ENCODE measurements at regions not wholly inside any gene's neighbourhood (a gene's known extent, or its start where the extent isn't known, plus 50 kb on each side); places are given as distances from the start of the nearest gene placed in this dataset.

DNA sequence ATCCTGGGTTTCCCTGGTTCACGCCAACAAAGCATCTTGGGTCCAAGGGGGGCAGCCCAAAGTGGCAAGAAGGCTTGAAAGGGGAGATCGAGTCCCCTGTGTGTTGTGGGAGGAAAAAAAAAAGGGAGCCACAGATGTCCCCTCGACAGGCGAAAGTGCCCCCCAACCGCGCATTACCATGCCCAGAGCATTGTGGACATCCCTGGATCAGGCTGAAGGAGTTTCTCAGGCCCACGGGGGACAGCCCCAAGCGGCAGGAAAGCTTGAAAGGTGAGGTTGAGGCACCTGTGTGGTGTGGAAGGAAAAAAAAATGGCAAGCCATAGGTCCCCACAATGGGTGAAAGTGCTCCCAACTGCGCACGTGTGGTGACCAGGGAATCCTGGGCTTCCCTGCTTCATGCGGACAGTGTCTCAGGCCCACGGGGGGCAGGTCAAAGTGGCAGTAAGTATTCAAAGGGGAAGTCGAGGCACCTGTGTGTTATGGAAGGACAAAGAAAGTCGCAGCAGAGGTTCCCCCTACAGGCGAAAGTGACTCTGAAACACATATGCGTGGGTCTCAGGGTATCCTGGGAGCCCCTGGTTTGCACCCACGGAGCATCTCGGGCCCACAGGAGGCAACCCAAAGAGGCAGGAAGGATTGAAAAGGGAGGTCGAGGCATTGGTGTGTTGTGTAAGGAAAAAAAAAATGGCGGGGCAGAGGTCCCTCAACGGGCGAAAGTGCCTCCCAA lies 580.1 kb downstream of the ALG10 start:
- DNase-seq (no peak), ATAC-seq (no peak)
- Histone ChIP-seq H3K27me3 (peaks cover 0 to 5% (median 0%) of the 10 kb centered on the region in 9 donors), H3K4me3 (no peak overlapping the region), H3K27ac (no peak overlapping the region), H3K9me3 (peaks cover 0 to 93% (median 24%) of the 10 kb centered on the region in 12 donors), H3K4me1 (no peaks in the 10 kb centered on the region), H3K36me3 (no peaks in the 10 kb centered on the region)
- 66 to 70% (median 68%) methylated on average over 22 of the region's 22 CpGs for WGBS, 4 donors
- TF ChIP-seq CTCF (IDR thresholded peaks at IDR 0.05), result no peak
- TF ChIP-seq POLR2A (IDR thresholded peaks at IDR 0.05), result no peak
- intact Hi-C loops (cut with DNase I), result no loop called here

DNA sequence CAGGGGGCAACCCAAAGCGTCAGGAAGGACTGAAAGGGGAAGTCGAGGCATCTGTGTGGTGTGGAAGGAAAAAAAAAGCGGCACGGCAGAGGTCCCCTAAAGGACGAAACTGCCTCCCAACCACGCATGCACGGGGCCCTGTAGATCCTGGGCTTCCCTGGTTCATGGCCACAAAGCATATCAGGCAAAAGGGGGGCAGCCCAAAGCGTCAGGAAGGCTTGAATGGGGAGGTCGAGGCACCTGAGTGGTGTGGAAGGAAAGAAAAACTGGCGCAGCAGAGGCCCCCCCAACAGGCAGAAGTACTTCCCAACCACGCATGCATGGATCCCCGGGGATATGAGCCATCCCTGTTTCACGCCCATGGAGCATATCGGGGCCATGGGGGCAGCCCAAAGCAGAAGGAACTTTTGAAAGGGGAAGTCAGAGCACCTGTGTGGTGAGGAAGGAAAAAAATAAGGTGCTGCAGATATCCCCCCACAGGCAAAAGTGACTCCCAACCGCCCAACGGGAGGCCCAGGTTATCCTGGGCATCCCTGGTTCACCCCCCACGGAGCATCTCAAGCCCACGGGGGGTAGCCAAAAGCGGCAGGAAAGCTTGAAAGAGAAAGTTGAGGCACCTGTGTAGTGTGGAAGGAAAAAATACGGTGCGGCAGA lies 581.2 kb downstream of the ALG10 start:
- no peak overlapping the region for H3K27ac ChIP-seq
- no peak for ATAC-seq
- intact Hi-C loops (cut with DNase I), result no loop called here
- 60 to 63% (median 62%) methylated on average over 21 of the region's 21 CpGs for whole genome bisulfite sequencing, 4 donors
- H3K4me3 ChIP-seq, result no peak overlapping the region
- TF ChIP-seq CTCF (IDR thresholded peaks at IDR 0.05), result no peak
- TF ChIP-seq POLR2A (IDR thresholded peaks at IDR 0.05), result no peak
- no peaks in the 10 kb centered on the region for H3K4me1 ChIP-seq
- peaks cover 0 to 5% (median 0%) of the 10 kb centered on the region in 9 donors for H3K27me3 ChIP-seq
- H3K9me3 ChIP-seq, result peaks cover 0 to 94% (median 32%) of the 10 kb centered on the region in 12 donors
- no peaks in the 10 kb centered on the region for H3K36me3 ChIP-seq
- no peak for DNase-seq

GRCh38 chr12:34604227-34604626 lies 581.9 kb downstream of the ALG10 start:
- H3K9me3 ChIP-seq, result peaks cover 0 to 87% (median 31%) of the 10 kb centered on the region in 12 donors
- TF ChIP-seq CTCF (IDR thresholded peaks at IDR 0.05), result no peak
- no peak for TF ChIP-seq POLR2A (IDR thresholded peaks at IDR 0.05)
- no peak overlapping the region for H3K4me3 ChIP-seq
- no peaks in the 10 kb centered on the region for H3K4me1 ChIP-seq
- DNase-seq (peak in 1 of 5 donors; percentile 44), ATAC-seq (no peak)
- WGBS, 4 donors, result 35 to 41% (median 41%) methylated on average over 7 of the region's 7 CpGs
- no peak overlapping the region for H3K27ac ChIP-seq
- intact Hi-C loops (cut with DNase I), result no loop called here
- H3K36me3 ChIP-seq, result no peaks in the 10 kb centered on the region
- peaks cover 0 to 5% (median 0%) of the 10 kb centered on the region in 9 donors for H3K27me3 ChIP-seq

Measured in heart left ventricle (tissue), 16 donors.